T-helper 17 cell (primary cell): ENCODE measurements at regions not wholly inside any gene's neighbourhood (a gene's known extent, or its start where the extent isn't known, plus 50 kb on each side); places are given as distances from the start of the nearest gene placed in this dataset.

Experiments
- ATAC-seq: fragments of 150-1000 bp; cut with Tn5 transposase; 2 replicates; pipeline ENCODE4 v1.10.0; 2021; ENCODE audit warnings: mild to moderate bottlenecking, moderate library complexity
- DNase-seq, 3 donors: peaks; one replicate each; pipeline versions ENCODE4 v3.0.0 to v3.0.0-alpha.2; 2020 to 2021
- H3K9me3 ChIP-seq: one replicate; pipeline ENCODE4 v1.7.0; 2013; ENCODE audit warnings: low read length, mild to moderate bottlenecking; ENCODE audit not compliant: control insufficient read depth, poor library complexity, severe bottlenecking
- H3K27ac Mint-ChIP-seq: one replicate; pipeline ENCODE4 v1.8.0; 2022; ENCODE audit warnings: mild to moderate bottlenecking, moderate library complexity, mixed read lengths
- H3K27me3 Mint-ChIP-seq: one replicate; pipeline ENCODE4 v1.8.0; 2022; ENCODE audit warnings: mixed read lengths
- H3K36me3 Mint-ChIP-seq: one replicate; pipeline ENCODE4 v1.8.0; 2022; ENCODE audit warnings: low read depth, mixed read lengths
- H3K4me1 Mint-ChIP-seq: one replicate; pipeline ENCODE4 v1.8.0; 2022; ENCODE audit warnings: mild to moderate bottlenecking, mixed read lengths
- H3K4me3 Mint-ChIP-seq: one replicate; pipeline ENCODE4 v1.8.0; 2022; ENCODE audit warnings: mild to moderate bottlenecking, moderate library complexity, mixed read lengths

DNA sequence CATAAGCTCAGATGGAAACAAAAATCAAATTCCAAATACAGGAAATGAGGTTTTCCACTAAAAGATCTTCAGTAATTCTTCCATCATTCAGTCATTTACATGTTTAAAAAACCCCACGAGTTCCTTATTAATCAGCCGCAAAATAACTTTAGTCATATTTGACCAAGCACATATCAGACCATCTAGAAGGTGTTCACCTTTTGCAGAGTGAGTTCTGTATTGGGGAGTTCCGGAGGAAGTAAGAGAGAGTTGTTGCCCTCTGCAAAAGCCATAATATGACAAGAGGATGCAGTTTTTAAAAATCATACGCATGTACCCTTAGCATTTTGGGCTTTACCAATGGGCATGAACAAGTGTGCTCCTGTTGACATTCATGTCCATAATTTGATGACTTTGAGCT is 61.6 kb downstream of the CCR1 start:
- no peak overlapping the region for H3K27ac Mint-ChIP-seq
- no peak for DNase-seq
- ATAC-seq: no peak
- H3K4me3 Mint-ChIP-seq: no peak overlapping the region
- peaks cover 6% of the 10 kb centered on the region for H3K27me3 Mint-ChIP-seq
- no peaks in the 10 kb centered on the region for H3K9me3 ChIP-seq
- H3K4me1 Mint-ChIP-seq: peaks cover 4% of the 10 kb centered on the region
- H3K36me3 Mint-ChIP-seq: peaks cover 2% of the 10 kb centered on the region

DNA sequence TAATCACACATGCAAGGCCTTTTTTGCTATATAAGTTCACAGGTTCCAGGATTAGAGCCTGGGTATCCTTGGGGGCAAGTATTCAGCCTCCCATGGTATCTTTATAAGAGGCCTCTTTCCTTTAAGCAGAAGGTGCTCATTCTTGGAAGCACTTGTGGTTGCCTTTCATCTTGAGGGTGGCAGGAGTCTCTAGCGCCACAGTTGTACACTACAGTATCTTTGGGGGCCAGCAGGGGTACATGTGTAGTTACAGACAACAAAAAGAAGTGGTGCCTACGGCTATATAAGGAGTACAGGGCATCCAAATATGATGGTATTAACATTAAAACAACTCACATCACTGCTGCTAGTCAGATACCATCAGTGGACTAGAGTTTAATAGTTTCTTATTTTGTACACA is 62.1 kb downstream of the CCR1 start:
- no peaks in the 10 kb centered on the region for H3K9me3 ChIP-seq
- no peak for ATAC-seq
- peaks cover 4% of the 10 kb centered on the region for H3K36me3 Mint-ChIP-seq
- H3K4me1 Mint-ChIP-seq: peaks cover 4% of the 10 kb centered on the region
- no peak overlapping the region for H3K4me3 Mint-ChIP-seq
- H3K27ac Mint-ChIP-seq: no peak overlapping the region
- H3K27me3 Mint-ChIP-seq: peaks cover 6% of the 10 kb centered on the region
- DNase-seq: no peak

DNA sequence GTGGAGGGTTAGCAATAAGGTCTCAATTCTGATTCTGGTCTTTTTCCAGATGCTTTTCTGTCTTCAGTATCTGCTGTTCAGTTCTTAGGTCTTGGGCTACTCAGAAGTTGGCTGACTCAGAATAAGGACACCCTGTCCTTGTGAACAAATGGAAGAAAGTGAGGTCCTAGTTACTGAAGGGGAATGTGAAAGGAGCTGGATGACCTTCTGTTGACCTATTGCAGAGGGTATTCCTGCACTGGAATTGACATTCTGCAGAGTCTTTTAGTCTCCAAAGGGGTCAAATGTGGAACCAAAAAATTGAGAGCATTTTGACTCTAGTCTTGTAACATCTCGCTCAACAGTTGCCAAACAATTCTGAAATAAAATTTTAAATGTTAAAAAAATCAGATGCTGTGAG is 63.0 kb downstream of the CCR1 start:
- H3K36me3 Mint-ChIP-seq: peaks cover 5% of the 10 kb centered on the region
- no peaks in the 10 kb centered on the region for H3K9me3 ChIP-seq
- H3K4me3 Mint-ChIP-seq: no peak overlapping the region
- peaks cover 6% of the 10 kb centered on the region for H3K27me3 Mint-ChIP-seq
- no peak for DNase-seq
- no peak overlapping the region for H3K27ac Mint-ChIP-seq
- no peak for ATAC-seq
- peaks cover 4% of the 10 kb centered on the region for H3K4me1 Mint-ChIP-seq

DNA sequence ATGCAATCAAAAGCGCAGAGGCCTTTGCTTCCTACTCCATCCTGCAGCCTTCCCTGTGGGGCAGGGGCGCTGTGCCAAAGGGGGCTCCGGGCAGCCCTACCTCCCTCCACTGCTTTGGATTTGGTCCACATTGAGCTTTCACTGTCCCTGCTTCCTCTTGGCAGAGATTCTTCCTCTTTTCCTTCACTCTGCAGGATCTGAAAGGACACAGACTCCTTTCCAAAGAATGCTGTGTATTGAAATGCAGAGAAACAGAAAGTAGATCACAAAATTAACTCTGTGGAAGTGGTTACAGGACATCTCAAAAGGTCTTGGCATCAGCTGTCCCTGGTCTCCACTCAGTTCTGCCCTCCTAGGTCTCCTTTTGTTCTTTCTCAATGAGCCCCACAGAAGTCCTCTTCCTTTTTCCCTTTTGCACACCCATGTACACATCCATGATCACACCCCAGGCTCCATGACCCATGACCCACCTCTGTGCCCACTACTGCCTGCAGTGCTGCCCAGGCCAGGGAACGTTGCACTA is 64.1 kb downstream of the CCR1 start:
- no peak for ATAC-seq
- H3K27ac Mint-ChIP-seq: no peak overlapping the region
- peaks cover 6% of the 10 kb centered on the region for H3K27me3 Mint-ChIP-seq
- H3K4me3 Mint-ChIP-seq: no peak overlapping the region
- DNase-seq: no peak
- peaks cover 4% of the 10 kb centered on the region for H3K4me1 Mint-ChIP-seq
- no peaks in the 10 kb centered on the region for H3K9me3 ChIP-seq
- peaks cover 5% of the 10 kb centered on the region for H3K36me3 Mint-ChIP-seq

DNA sequence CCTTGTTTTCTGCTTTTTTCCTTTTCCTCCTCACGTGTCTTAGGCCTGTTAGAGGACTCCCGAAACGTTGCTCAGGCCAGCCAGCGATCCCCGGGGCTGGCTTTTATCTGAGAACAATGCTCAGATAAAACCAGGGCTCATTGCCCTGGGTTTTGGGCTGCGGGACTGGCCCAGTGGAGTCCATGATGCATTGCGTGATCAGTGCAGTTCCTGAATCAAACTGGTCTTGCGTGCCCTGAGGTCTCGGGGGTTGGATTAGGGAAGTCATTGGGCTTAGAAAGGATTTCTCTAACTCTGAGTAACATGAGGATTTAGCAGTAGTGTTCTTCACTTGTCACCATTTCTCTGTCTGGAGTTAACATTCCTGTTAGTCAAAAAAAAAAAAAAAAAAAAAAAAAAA is 66.3 kb downstream of the CCR1 start:
- Mint-ChIP-seq H3K27me3 (peaks cover 4% of the 10 kb centered on the region), H3K27ac (no peak overlapping the region), H3K36me3 (peaks cover 5% of the 10 kb centered on the region), H3K4me3 (no peak overlapping the region), H3K4me1 (peaks cover 4% of the 10 kb centered on the region)
- no peak for ATAC-seq
- DNase-seq: no peak
- H3K9me3 ChIP-seq: no peaks in the 10 kb centered on the region

DNA sequence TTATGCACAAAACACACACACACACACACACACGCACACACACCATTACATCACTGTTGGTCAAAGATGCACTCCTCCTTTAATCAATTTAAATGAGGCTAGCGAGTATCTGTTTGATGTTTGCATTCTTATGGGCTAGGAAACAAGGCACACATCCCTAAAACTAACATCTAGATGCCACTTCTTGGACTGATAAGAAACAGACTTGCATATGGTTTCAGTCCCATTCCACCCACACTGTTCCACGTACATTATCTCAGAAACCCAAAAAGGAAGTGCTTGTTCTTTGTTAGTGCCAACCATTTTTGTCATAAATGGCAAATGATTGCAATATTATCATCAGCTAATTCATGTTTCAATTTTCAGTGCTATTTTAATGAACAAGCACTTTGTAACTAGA is 69.5 kb downstream of the CCR1 start:
- no peaks in the 10 kb centered on the region for H3K4me1 Mint-ChIP-seq
- DNase-seq (no peak), ATAC-seq (no peak)
- no peaks in the 10 kb centered on the region for H3K27me3 Mint-ChIP-seq
- peaks cover 5% of the 10 kb centered on the region for H3K36me3 Mint-ChIP-seq
- H3K9me3 ChIP-seq: no peaks in the 10 kb centered on the region
- no peak overlapping the region for H3K4me3 Mint-ChIP-seq
- H3K27ac Mint-ChIP-seq: no peak overlapping the region

DNA sequence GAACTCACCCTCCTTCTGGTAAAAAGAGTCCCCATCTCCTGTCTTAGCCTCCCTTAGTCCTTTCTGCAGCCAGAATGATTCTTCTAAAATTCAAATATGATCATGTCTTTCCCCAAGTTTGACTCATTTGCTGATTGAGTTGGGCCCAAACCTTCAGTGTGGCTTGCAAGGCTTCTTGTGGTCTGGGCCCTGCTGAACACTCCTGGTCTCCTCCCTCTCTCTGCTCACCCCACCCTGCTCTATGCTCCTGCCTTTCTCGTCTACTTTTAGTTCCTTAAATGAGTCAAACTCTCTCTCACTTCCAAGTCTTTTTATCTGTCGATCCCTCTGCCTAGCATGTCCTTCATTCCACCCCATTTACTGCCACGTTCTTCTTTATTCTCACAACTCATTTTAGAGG is 72.6 kb downstream of the CCR1 start:
- Mint-ChIP-seq H3K4me1 (peaks cover 5% of the 10 kb centered on the region), H3K36me3 (no peaks in the 10 kb centered on the region), H3K4me3 (no peak overlapping the region), H3K27me3 (no peaks in the 10 kb centered on the region), H3K27ac (no peak overlapping the region)
- DNase-seq (no peak), ATAC-seq (no peak)
- H3K9me3 ChIP-seq: no peaks in the 10 kb centered on the region

DNA sequence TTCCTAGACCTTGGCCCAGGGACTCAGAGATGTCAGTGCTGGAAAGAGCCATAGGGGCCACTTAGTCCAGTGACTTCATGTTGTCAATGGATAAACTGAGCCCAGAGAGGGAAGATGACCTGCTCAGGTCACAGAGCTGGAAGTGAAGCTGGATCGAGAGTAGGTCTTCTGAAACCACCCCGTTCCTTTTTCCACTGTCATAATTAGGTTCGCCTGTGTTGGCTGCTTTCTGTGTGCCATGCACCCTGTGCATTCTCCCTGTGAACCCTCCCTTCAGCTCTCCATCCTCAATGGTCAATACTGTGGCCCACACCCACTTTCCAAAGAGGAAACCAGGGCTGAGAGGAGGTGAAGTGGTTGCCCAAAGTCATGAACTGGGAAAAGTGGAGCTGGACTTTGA is 74.8 kb downstream of the CCR1 start:
- H3K9me3 ChIP-seq: no peaks in the 10 kb centered on the region
- DNase-seq (no peak), ATAC-seq (no peak)
- Mint-ChIP-seq H3K4me1 (peaks cover 22% of the 10 kb centered on the region), H3K27me3 (no peaks in the 10 kb centered on the region), H3K27ac (no peak overlapping the region), H3K4me3 (no peak overlapping the region), H3K36me3 (no peaks in the 10 kb centered on the region)

DNA sequence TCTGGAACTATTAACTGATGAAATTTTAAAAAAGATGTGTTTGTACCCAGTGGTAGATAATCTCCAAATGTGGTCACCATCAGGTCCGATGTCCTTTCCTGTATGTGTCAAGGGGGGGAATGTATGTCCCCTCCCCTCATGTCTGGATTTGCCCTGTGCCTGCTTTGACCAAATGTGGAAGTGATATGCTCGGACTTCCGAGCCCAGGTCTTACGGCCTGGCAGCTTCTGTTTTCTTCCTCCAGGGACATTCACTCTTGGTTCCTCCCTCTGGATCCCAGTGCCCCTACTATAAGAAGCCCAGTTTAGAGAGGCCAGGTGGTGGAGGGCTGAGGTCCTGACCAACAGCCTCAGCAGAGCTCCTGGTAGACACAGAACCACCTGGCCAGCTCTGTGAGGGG is 75.5 kb downstream of the CCR1 start:
- Mint-ChIP-seq H3K27me3 (no peaks in the 10 kb centered on the region), H3K36me3 (no peaks in the 10 kb centered on the region), H3K4me1 (peaks cover 22% of the 10 kb centered on the region), H3K4me3 (no peak overlapping the region), H3K27ac (no peak overlapping the region)
- DNase-seq (no peak), ATAC-seq (no peak)
- H3K9me3 ChIP-seq: no peaks in the 10 kb centered on the region

DNA sequence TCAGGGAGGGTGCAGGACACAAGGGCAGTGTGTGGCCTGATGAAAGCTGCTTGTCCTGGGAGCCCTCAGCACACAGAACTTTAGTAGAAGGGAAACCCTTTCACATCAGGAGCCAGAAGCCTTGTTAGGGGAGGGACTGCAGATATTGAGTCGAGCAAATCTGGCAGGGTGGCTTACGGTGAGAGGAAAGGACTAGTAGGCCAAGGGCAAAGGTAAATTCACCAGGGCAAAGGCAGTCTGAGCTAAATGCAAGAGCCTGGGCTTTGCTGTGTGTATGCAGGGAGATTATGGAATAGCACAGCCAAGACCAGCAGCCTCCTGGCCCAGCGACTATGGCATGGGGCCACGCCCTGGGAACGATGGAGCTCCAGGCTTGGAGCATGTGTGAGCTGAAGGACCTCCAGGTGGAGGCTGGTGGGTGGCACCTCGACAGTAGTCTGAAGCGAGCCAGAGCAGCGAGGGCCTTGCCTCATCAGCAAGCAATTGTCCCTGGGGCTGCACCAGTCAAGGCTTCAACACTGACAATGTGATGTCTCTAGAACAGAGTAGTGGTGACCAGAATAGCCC is 76.1 kb downstream of the CCR1 start:
- H3K9me3 ChIP-seq: no peaks in the 10 kb centered on the region
- DNase-seq (no peak), ATAC-seq (no peak)
- Mint-ChIP-seq H3K27ac (no peak overlapping the region), H3K4me3 (peak overlapping the region; percentile 16), H3K4me1 (peaks cover 22% of the 10 kb centered on the region), H3K36me3 (no peaks in the 10 kb centered on the region), H3K27me3 (no peaks in the 10 kb centered on the region)

DNA sequence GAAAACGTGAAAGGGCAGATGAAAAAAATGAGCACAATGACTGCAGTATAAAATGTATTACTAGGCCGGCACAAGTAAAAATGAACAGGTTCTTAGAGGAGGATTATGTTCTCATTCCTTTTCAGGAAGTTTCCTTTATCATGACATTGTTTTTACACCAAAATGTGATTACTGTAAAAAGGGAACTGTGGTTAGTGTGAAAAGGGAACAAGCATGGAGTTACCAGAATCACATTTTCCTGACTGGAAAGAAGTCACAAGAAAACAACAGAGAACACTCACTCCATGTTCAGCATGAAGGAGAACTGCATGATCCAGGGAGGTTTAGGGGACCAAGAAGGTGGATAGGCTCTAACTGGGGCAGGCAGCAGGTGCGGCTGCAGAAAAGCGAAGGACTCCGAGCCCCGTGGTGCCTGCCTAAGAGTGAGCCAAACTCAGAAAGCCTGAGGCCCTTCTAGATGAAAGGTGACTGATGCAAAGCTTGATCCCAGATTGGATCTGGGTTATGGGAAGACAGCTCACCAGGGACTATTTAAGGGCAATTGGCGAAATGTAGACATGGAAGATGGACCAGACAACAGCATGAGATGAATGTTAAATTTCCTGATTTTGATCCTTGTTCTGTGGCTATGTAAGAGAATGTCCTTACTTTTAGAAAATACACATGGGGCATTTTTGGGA is 77.3 kb downstream of the CCR1 start:
- DNase-seq (no peak), ATAC-seq (no peak)
- Mint-ChIP-seq H3K4me3 (no peak overlapping the region), H3K27me3 (no peaks in the 10 kb centered on the region), H3K36me3 (no peaks in the 10 kb centered on the region), H3K4me1 (peaks cover 22% of the 10 kb centered on the region), H3K27ac (no peak overlapping the region)
- H3K9me3 ChIP-seq: no peaks in the 10 kb centered on the region

DNA sequence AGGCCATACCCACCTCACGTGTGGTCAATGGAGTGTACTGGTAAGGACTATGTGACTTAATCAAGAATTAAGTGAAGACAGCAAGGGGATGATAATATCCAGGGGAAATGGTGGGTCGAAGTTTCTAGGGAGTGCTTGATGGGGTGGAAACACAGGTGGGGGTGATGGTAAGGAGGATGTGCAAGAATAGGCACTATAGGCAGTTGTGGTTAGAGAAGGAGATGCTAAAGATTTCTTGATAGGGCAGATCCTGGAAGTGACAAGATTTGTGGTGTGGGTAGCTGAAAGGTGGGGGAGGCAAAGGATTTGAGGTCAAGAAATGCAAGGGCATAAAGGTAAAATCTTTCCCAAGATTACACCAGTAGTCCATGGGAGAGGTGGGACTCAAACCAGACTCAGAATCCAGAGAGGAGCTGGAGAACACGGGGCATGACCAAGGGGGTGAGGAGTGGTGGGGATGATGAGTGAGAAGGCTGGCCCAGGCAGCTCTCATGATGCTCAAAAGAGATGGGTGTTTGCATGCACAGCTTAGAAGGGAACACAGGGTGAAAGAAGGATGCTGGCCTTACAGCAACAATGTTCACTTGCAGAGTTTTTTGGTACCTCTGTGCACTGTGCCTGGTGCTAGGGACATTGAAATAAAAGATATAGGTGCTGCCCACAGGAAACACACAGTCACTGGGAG is 78.4 kb downstream of the CCR1 start:
- Mint-ChIP-seq H3K4me3 (peak overlapping the region; percentile 2), H3K27ac (no peak overlapping the region), H3K36me3 (no peaks in the 10 kb centered on the region), H3K27me3 (peaks cover under 1% of the 10 kb centered on the region), H3K4me1 (peaks cover 22% of the 10 kb centered on the region)
- ATAC-seq (peak; percentile 65), DNase-seq (no peak)
- no peaks in the 10 kb centered on the region for H3K9me3 ChIP-seq

DNA sequence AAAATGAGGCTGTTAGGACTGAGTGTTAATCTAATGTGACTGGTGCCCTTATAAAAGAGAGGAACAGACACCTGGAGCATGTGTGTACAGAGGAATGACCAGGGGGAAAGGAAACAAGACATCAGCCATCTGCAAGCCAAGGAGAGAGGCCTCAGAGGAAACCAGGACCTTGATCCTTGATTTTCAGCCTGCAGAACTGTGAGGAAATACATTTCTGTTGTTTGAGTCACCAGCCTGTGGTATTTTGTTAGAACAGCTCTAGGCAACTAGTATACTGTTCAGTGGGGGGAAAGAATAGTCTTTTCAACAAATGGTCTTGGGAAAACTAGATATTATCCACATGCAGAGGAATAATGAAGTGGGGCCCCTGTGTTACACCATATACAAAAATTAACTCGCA is 80.6 kb downstream of the CCR1 start:
- Mint-ChIP-seq H3K27ac (no peak overlapping the region), H3K27me3 (peaks cover 10% of the 10 kb centered on the region), H3K4me3 (no peak overlapping the region), H3K4me1 (peaks cover 22% of the 10 kb centered on the region), H3K36me3 (no peaks in the 10 kb centered on the region)
- ATAC-seq (no peak), DNase-seq (no peak)
- no peaks in the 10 kb centered on the region for H3K9me3 ChIP-seq
